Spleen (tissue), 7 donors: ENCODE measurements at regions not wholly inside any gene's neighbourhood (a gene's known extent, or its start where the extent isn't known, plus 50 kb on each side); places are given as distances from the start of the nearest gene placed in this dataset.

Experiments
- CTCF ChIP-seq, 11 experiments: fragments of 200-600 bp in 7 of 11; fragments of 450-650 bp in 4 of 11; sonication (generic) in 4 of 11; IDR thresholded peaks in 8 of 11; conservative IDR thresholded peaks in 3 of 11; 1 replicate in 7 of 11; 2 replicates in 4 of 11; pipeline versions ENCODE4 v1.4.0 to v1.8.0; 2016 to 2021; ENCODE audit warnings: antibody characterized with exemption in 11 of 11, inconsistent platforms in 4 of 11, mild to moderate bottlenecking in 1 of 11
- POLR2A ChIP-seq, 3 donors: fragments of 450-650 bp; IDR thresholded peaks; one replicate each; pipeline ENCODE4 v1.5.1; 2017; ENCODE audit warnings: antibody characterized with exemption in 3 of 3, mild to moderate bottlenecking in 1 of 3
- donor health status: DM: no; HTN: no; CAD: no; lungs with moderate emphysema.
- donor health status: DM: no; HTN: no; CAD: no.
- donor health status: DM: no; HTN: no; CAD: no.

GRCh38 chrX:22629105-22629725 is 356.5 kb downstream of the CBLL2 start:
- TF ChIP-seq POLR2A (IDR thresholded peaks at IDR 0.05) (no peak), CTCF (IDR thresholded peaks at IDR 0.05 in 8 of 11, conservative IDR thresholded peaks at IDR 0.05 in 3 of 11) (no peak)
